H9 (cell line): ENCODE measurements at regions not wholly inside any gene's neighbourhood (a gene's known extent, or its start where the extent isn't known, plus 50 kb on each side); places are given as distances from the start of the nearest gene placed in this dataset.

Source experiments
- DNase-seq: peaks from one replicate; pipeline ENCODE4 v3.0.0-alpha.2; 2017
- H2AFZ ChIP-seq: one replicate; pipeline ENCODE4 v1.6.1; 2013; ENCODE audit warnings: mild to moderate bottlenecking, low read length, control low read depth, moderate library complexity
- H2AK5ac ChIP-seq: 2 replicates; pipeline ENCODE4 v1.6.1; 2013; ENCODE audit warnings: low read length, control low read depth, mixed read lengths; ENCODE audit not compliant: insufficient read length
- H2BK120ac ChIP-seq: one replicate; pipeline ENCODE4 v1.6.1; 2013; ENCODE audit warnings: low read depth, mild to moderate bottlenecking, low read length, control low read depth, inconsistent platforms; ENCODE audit not compliant: poor library complexity, severe bottlenecking
- H2BK12ac ChIP-seq: 2 replicates; pipeline ENCODE4 v1.6.1; 2013; ENCODE audit warnings: low read length, control low read depth, mixed read lengths, low read depth; ENCODE audit not compliant: insufficient read length
- H2BK15ac ChIP-seq: 2 replicates; pipeline ENCODE4 v1.6.1; 2013; ENCODE audit warnings: low read depth, low read length, control low read depth
- H2BK20ac ChIP-seq: one replicate; pipeline ENCODE4 v1.6.1; 2013; ENCODE audit warnings: low read depth, mild to moderate bottlenecking, low read length, control low read depth, inconsistent platforms; ENCODE audit not compliant: poor library complexity, severe bottlenecking
- H2BK5ac ChIP-seq: 2 replicates; pipeline ENCODE4 v1.6.1; 2013; ENCODE audit warnings: low read length, control low read depth, mixed read lengths; ENCODE audit not compliant: insufficient read length
- H3K14ac ChIP-seq: 2 replicates; pipeline ENCODE4 v1.6.1; 2013; ENCODE audit warnings: low read length, control low read depth; ENCODE audit not compliant: insufficient read depth
- H3K18ac ChIP-seq: 2 replicates; pipeline ENCODE4 v1.6.1; 2013; ENCODE audit warnings: low read depth, mild to moderate bottlenecking, mixed read lengths, low read length, control low read depth; ENCODE audit not compliant: insufficient read length
- H3K23ac ChIP-seq: 2 replicates; pipeline ENCODE4 v1.6.1; 2013; ENCODE audit warnings: low read length, control low read depth, mixed read lengths, low read depth; ENCODE audit not compliant: insufficient read length
- H3K23me2 ChIP-seq: 2 replicates; pipeline ENCODE4 v1.6.1; 2013; ENCODE audit warnings: low read depth, mild to moderate bottlenecking, mixed read lengths, low read length, control low read depth; ENCODE audit not compliant: insufficient read length, poor library complexity, severe bottlenecking
- H3K27ac ChIP-seq: 2 replicates; pipeline ENCODE4 v1.5.1; 2013; ENCODE audit warnings: low read length, control low read depth, mixed read lengths, low read depth; ENCODE audit not compliant: insufficient read length
- H3K27me3 ChIP-seq: 2 replicates; pipeline ENCODE4 v1.6.1; 2013; ENCODE audit warnings: low read length, control low read depth, inconsistent platforms; ENCODE audit not compliant: insufficient read depth
- H3K4ac ChIP-seq: 2 replicates; pipeline ENCODE4 v1.6.1; 2013; ENCODE audit warnings: low read depth, mild to moderate bottlenecking, control low read depth, inconsistent platforms, low read length, moderate library complexity
- H3K4me1 ChIP-seq: 2 replicates; pipeline ENCODE4 v1.6.1; 2013; ENCODE audit warnings: low read length, control low read depth, inconsistent platforms; ENCODE audit not compliant: insufficient read depth
- H3K4me2 ChIP-seq: 2 replicates; pipeline ENCODE4 v1.6.1; 2013; ENCODE audit warnings: low read length, control low read depth, mixed read lengths; ENCODE audit not compliant: insufficient read length, insufficient read depth
- H3K56ac ChIP-seq: 2 replicates; pipeline ENCODE4 v1.6.1; 2013; ENCODE audit warnings: low read depth, mild to moderate bottlenecking, mixed read lengths, low read length, control low read depth; ENCODE audit not compliant: insufficient read length
- H3K79me1 ChIP-seq: 2 replicates; pipeline ENCODE4 v1.6.1; 2013; ENCODE audit warnings: low read depth, mild to moderate bottlenecking, moderate library complexity, low read length, control low read depth, inconsistent platforms; ENCODE audit not compliant: insufficient read depth, poor library complexity, severe bottlenecking
- H3K79me2 ChIP-seq: 2 replicates; pipeline ENCODE4 v1.6.1; 2013; ENCODE audit warnings: low read length, control low read depth, inconsistent platforms; ENCODE audit not compliant: insufficient read depth
- H3K9ac ChIP-seq: 2 replicates; pipeline ENCODE4 v1.6.1; 2013; ENCODE audit warnings: low read length, control low read depth, mixed read lengths; ENCODE audit not compliant: insufficient read length; ENCODE audit errors: extremely low read depth
- H3K9me3 ChIP-seq: one replicate; pipeline ENCODE4 v1.6.1; 2013; ENCODE audit warnings: low read depth, low read length, inconsistent platforms; ENCODE audit not compliant: control insufficient read depth
- H3T11ph ChIP-seq: one replicate; pipeline ENCODE4 v1.6.1; 2013; ENCODE audit warnings: mild to moderate bottlenecking, low read length, control low read depth, inconsistent platforms
- H4K20me1 ChIP-seq: one replicate; pipeline ENCODE4 v1.6.1; 2013; ENCODE audit not compliant: control insufficient read depth, insufficient read length, insufficient read depth
- H4K5ac ChIP-seq: 2 replicates; pipeline ENCODE4 v1.6.1; 2013; ENCODE audit warnings: low read depth, mild to moderate bottlenecking, mixed read lengths, low read length, control low read depth; ENCODE audit not compliant: insufficient read length
- H4K8ac ChIP-seq: replicated peaks from 2 replicates; pipeline ENCODE4 v1.6.1; 2013; ENCODE audit warnings: low read length, control low read depth, mixed read lengths, low read depth; ENCODE audit not compliant: insufficient read length
- H4K91ac ChIP-seq: 2 replicates; pipeline ENCODE4 v1.6.1; 2013; ENCODE audit warnings: low read depth, mild to moderate bottlenecking, moderate library complexity, mixed read lengths, low read length, control low read depth; ENCODE audit not compliant: insufficient read length
- H3K27ac Mint-ChIP-seq, 3 experiments: 2 replicates in 2 of 3; 3 replicates in 1 of 3; pipeline ENCODE4 v1.8.0; 2020 to 2021; ENCODE audit warnings: mixed read lengths in 3 of 3, mild to moderate bottlenecking in 1 of 3, moderate library complexity in 1 of 3
- H3K27me3 Mint-ChIP-seq: 2 replicates; pipeline ENCODE4 v1.8.0; 2021; ENCODE audit warnings: low read depth, mild to moderate bottlenecking, moderate library complexity, mixed read lengths
- H3K36me3 Mint-ChIP-seq, 3 experiments: 2 replicates in 2 of 3; 3 replicates in 1 of 3; pipeline ENCODE4 v1.8.0; 2020 to 2021; ENCODE audit warnings: low read depth in 3 of 3, mixed read lengths in 3 of 3; ENCODE audit not compliant: insufficient read depth in 1 of 3
- H3K4me1 Mint-ChIP-seq, 2 experiments: 2 replicates each; pipeline ENCODE4 v1.8.0; 2020; ENCODE audit warnings: mixed read lengths in 2 of 2
- H3K4me3 Mint-ChIP-seq, 2 experiments: 2 replicates in 1 of 2; 3 replicates in 1 of 2; pipeline ENCODE4 v1.8.0; 2020 to 2021; ENCODE audit warnings: mild to moderate bottlenecking in 2 of 2, mixed read lengths in 2 of 2, moderate library complexity in 1 of 2
- H3K9me3 Mint-ChIP-seq, 2 experiments: 2 replicates in 1 of 2; 3 replicates in 1 of 2; pipeline ENCODE4 v1.8.0; 2020; ENCODE audit warnings: mild to moderate bottlenecking in 2 of 2, mixed read lengths in 2 of 2, moderate library complexity in 1 of 2
- CTCF ChIP-seq: fragments of 200-600 bp; sonication (generic); conservative IDR thresholded peaks from 3 replicates; pipeline ENCODE4 v1.8.0; 2021; ENCODE audit warnings: antibody characterized with exemption, mild to moderate bottlenecking
- WGBS: extraction: QIAGEN DNeasy Blood & Tissue Kit; methylation state at CpG from one replicate; pipeline ENCODE4 v1.1.7; 2013; ENCODE audit warnings: missing lambda C conversion rate, low lambda C conversion rate, mixed read lengths; ENCODE audit not compliant: insufficient read length; ENCODE audit errors: extremely low coverage; 5-methylcytosine and 5-hydroxymethylcytosine counted together

- Histone ChIP-seq H3K27me3 (no peaks in the 10 kb centered on the region), H3K18ac (no peak overlapping the region), H4K5ac (no peak overlapping the region), H3K14ac (no peak overlapping the region), H3K9ac (no peak overlapping the region), H4K91ac (no peak overlapping the region), H3K27ac (no peak overlapping the region), H2AK5ac (no peak overlapping the region), H2BK20ac (no peak overlapping the region), H2BK120ac (no peak overlapping the region), H3K4ac (no peak overlapping the region), H3K23me2 (no peaks in the 10 kb centered on the region), H2BK12ac (no peak overlapping the region), H4K20me1 (no peaks in the 10 kb centered on the region), H3K79me1 (no peaks in the 10 kb centered on the region), H2BK5ac (no peak overlapping the region), H3K4me1 (no peaks in the 10 kb centered on the region), H3K9me3 (no peaks in the 10 kb centered on the region), H2AFZ (no peak overlapping the region), H3T11ph (no peak overlapping the region), H3K79me2 (no peaks in the 10 kb centered on the region), H3K23ac (no peak overlapping the region), H3K4me2 (no peak overlapping the region), H2BK15ac (no peak overlapping the region), H4K8ac (no peak overlapping the region), H3K56ac (no peak overlapping the region)
- DNase-seq: no peak
- TF ChIP-seq CTCF: no peak
- Mint-ChIP-seq H3K36me3 (no peaks in the 10 kb centered on the region), H3K27me3 (no peaks in the 10 kb centered on the region), H3K27ac (no peak overlapping the region), H3K4me1 (peaks cover 2 to 9% of the 10 kb centered on the region in 2 experiments; a peak in 2 of 4 replicates), H3K4me3 (no peak overlapping the region), H3K9me3 (no peaks in the 10 kb centered on the region)
- no CpG with 5 or more reads among the region's 1 CpG for WGBS
Measured at GRCh38 chr16:52167328-52167727, 379.6 kb downstream of the TOX3 start.
